Prostate gland (tissue), 1 donor: ENCODE measurements at regions not wholly inside any gene's neighbourhood (a gene's known extent, or its start where the extent isn't known, plus 50 kb on each side); places are given as distances from the start of the nearest gene placed in this dataset.

Experiments used
- POLR2A ChIP-seq: fragments of 450-650 bp; IDR thresholded peaks from one replicate; pipeline ENCODE4 v1.6.1; 2016; ENCODE audit warnings: antibody characterized with exemption, mild to moderate bottlenecking
- POLR2AphosphoS5 ChIP-seq: sonication (generic); formaldehyde crosslinking; IDR thresholded peaks from one replicate; pipeline ENCODE4 v1.6.1; 2017; ENCODE audit warnings: antibody characterized with exemption

GRCh38 chr1:195960580-195960979 lies 647.7 kb downstream of the KCNT2 start:
- TF ChIP-seq POLR2A, result no peak
- no peak for TF ChIP-seq POLR2AphosphoS5
